ENCODE measurements at regions not wholly inside any gene's neighbourhood (a gene's known extent, or its start where the extent isn't known, plus 50 kb on each side); places are given as distances from the start of the nearest gene placed in this dataset.

- intact Hi-C loops (cut with micrococcal nuclease; ENCODE audit: unreplicated experiment) (no loop called here), in situ Hi-C loops (cut with MboI) (no loop called here)
- Histone ChIP-seq H3K36me3 (ENCODE audit: control insufficient read depth in 2 of 2, insufficient read depth in 2 of 2, low read length in 1 of 2) (no peaks in the 10 kb centered on the region), H3K9ac (ENCODE audit: control insufficient read depth, insufficient read depth, low read length) (no peak overlapping the region), H3K9me3 (replicated peaks; ENCODE audit: control insufficient read depth, insufficient read depth, low read length) (no peaks in the 10 kb centered on the region), H4K20me1 (ENCODE audit: control insufficient read depth, insufficient read depth) (no peaks in the 10 kb centered on the region), H3K4me2 (ENCODE audit: control insufficient read depth, insufficient read depth) (no peak overlapping the region), H2AFZ (ENCODE audit: control insufficient read depth, low read depth, low read length) (no peak overlapping the region), H3K4me3 (no peak overlapping the region), H3K27ac (ENCODE audit: control insufficient read depth, insufficient read depth) (no peak overlapping the region), H3K79me2 (ENCODE audit: control insufficient read depth, insufficient read depth, low read length) (no peaks in the 10 kb centered on the region), H3K27me3 (replicated peaks in 1 of 2; ENCODE audit: control insufficient read depth in 2 of 2, insufficient read depth in 2 of 2, low read length in 1 of 2) (no peaks in the 10 kb centered on the region), H3K4me1 (ENCODE audit: control insufficient read depth, insufficient read depth, low read length) (no peaks in the 10 kb centered on the region)
- ATAC-seq (no peak), FAIRE-seq (no peak), DNase-seq (ENCODE audit: low read depth, low spot score) (no peak)
- ChIA-PET SMC1A (ENCODE audit: uncharacterized antibody, unreplicated experiment) (no interaction called here), CTCF (no interaction called here), POLR2A (no interaction called here), RAD21 (ENCODE audit: unreplicated experiment) (no interaction called here)
- no peak for TF ChIP-seq ATF2 (IDR thresholded peaks at IDR 0.05; ENCODE audit: low read length)
- TF ChIP-seq, protein P1, sequence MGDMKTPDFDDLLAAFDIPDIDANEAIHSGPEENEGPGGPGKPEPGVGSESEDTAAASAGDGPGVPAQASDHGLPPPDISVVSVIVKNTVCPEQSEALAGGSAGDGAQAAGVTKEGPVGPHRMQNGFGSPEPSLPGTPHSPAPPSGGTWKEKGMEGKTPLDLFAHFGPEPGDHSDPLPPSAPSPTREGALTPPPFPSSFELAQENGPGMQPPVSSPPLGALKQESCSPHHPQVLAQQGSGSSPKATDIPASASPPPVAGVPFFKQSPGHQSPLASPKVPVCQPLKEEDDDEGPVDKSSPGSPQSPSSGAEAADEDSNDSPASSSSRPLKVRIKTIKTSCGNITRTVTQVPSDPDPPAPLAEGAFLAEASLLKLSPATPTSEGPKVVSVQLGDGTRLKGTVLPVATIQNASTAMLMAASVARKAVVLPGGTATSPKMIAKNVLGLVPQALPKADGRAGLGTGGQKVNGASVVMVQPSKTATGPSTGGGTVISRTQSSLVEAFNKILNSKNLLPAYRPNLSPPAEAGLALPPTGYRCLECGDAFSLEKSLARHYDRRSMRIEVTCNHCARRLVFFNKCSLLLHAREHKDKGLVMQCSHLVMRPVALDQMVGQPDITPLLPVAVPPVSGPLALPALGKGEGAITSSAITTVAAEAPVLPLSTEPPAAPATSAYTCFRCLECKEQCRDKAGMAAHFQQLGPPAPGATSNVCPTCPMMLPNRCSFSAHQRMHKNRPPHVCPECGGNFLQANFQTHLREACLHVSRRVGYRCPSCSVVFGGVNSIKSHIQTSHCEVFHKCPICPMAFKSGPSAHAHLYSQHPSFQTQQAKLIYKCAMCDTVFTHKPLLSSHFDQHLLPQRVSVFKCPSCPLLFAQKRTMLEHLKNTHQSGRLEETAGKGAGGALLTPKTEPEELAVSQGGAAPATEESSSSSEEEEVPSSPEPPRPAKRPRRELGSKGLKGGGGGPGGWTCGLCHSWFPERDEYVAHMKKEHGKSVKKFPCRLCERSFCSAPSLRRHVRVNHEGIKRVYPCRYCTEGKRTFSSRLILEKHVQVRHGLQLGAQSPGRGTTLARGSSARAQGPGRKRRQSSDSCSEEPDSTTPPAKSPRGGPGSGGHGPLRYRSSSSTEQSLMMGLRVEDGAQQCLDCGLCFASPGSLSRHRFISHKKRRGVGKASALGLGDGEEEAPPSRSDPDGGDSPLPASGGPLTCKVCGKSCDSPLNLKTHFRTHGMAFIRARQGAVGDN (IDR thresholded peaks at IDR 0.05): no peak
- TF ChIP-seq ZBTB33 (IDR thresholded peaks at IDR 0.05): no peak
- TF ChIP-seq, protein P2, sequence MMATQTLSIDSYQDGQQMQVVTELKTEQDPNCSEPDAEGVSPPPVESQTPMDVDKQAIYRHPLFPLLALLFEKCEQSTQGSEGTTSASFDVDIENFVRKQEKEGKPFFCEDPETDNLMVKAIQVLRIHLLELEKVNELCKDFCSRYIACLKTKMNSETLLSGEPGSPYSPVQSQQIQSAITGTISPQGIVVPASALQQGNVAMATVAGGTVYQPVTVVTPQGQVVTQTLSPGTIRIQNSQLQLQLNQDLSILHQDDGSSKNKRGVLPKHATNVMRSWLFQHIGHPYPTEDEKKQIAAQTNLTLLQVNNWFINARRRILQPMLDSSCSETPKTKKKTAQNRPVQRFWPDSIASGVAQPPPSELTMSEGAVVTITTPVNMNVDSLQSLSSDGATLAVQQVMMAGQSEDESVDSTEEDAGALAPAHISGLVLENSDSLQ (IDR thresholded peaks at IDR 0.05): no peak
- TF ChIP-seq STAT3 (IDR thresholded peaks at IDR 0.05; ENCODE audit: low read depth, low read length): no peak
- TF ChIP-seq TCF3 (IDR thresholded peaks at IDR 0.05; ENCODE audit: borderline replicate concordance, insufficient read depth, low read depth, low read length): no peak
- TF ChIP-seq RFX5 (IDR thresholded peaks at IDR 0.05; ENCODE audit: low read depth, low read length): no peak
- TF ChIP-seq POLR2AphosphoS2 (IDR thresholded peaks at IDR 0.05; ENCODE audit: low read depth, low read length): no peak
- TF ChIP-seq SMARCA5 (IDR thresholded peaks at IDR 0.05): no peak
- TF ChIP-seq MXI1 (IDR thresholded peaks at IDR 0.05; ENCODE audit: low read depth, low read length): no peak
- no TSS peak for BruUV-seq (replicated peaks)
- 2% methylated on average over 4 of the region's 4 CpGs for WGBS (ENCODE audit: insufficient coverage, insufficient replicate concordance, low lambda C conversion rate, missing lambda C conversion rate)
Observed at GRCh38 chr7:115634633-115635032, 395.9 kb downstream of the TFEC start.
